Fibroblast of upper back skin (primary cell): ENCODE measurements at regions not wholly inside any gene's neighbourhood (a gene's known extent, or its start where the extent isn't known, plus 50 kb on each side); places are given as distances from the start of the nearest gene placed in this dataset.
A peak's percentile ranks its signal among the peaks of the same experiment; 100 is the strongest.

Experiments
- DNase-seq: peaks from one replicate; pipeline ENCODE4 v3.0.0-alpha.2; 2013

DNA sequence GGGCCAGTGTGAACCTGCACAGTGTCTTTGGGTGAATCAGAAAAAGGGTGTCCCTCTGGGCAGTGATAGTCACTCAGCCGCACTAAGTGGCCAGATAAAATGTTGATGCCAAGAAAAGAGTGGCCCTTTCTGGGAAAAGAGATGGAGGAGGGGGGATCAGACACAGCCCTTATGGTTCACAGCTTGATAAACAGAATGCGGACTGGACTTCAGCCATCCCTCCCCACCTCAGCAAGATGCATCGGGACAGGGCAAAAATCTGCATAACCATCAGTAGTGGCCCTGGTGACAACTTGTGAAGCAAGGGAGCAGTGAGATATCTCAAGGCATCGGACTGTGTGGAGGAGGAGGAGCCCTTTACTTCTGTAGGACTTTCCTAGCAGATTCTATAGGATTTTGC, 353.8 kb upstream of the PLXNA2 start:
- DNase-seq = no peak

DNA sequence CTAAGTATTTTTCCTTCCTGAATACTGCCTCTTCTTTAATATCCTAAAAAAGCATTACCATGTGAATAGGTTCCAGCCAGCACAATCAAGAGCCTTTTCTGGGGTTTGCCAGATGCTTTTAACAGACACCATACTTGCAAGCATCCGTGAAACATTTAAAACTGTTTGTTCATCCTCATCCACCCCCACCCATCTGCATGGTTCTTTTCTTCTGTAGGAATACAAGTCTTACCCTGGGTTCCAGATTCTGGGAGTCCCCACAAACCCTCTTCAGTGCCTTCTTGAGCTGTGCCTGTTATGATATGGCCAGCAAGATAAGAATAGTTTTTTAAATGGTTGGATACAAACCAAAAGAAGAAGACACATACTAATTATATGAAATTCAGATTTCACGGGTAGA, 354.9 kb upstream of the PLXNA2 start:
- DNase-seq = no peak

DNA sequence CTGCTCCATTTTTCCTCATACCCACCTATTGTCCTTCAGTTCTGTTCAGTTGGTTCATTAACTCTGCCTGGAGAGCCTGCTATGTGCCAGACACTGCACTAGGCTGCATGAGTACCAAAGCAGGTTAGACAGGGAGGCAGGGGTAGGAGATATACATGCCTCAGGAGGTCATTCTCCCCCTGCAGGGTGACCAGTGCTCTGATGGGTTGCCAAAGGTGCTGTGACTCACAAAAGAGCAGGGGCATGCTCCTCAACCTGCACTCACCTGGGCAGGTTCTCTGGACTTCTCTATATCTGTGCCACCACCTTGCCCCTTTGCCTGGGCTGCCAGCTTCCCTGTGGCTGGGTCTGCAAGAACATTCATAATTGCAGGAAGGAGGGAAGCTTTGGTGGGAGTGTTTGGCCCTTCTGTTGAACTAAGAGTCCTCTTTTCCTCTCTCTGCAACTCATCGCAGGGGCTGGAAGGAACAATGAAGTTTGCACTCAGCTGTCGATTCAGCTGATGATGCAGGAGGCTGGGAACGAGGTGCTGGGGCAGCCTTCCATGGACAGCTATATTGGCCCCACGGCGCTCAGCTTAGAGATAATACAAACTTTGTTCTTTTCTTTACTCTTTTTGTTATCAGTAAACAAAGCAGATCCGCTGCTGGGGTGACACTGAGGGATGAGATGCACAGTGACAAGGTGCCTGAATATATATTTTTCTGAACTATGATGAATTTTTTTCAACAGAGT, 356.4 kb upstream of the PLXNA2 start:
- no peak for DNase-seq

DNA sequence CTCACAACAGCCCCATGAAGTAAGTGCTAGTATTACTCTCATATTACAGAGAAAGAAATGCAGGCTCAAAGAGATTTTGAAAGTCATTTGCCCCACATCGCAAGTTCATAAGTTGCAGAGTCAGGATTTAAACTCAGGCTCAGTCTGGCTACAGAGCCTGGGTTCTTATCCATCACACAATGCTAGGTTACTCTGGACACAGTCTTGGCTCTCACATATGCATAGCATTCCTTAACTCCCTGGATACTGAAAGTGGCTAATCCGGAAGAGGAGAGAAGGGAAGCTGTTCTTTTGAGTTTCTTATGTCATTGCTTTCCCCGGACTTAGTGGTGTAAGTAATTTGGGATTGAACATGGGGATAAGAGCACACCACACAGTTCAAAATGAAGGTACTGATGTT, 357.4 kb upstream of the PLXNA2 start:
- DNase-seq = peak; percentile 56

DNA sequence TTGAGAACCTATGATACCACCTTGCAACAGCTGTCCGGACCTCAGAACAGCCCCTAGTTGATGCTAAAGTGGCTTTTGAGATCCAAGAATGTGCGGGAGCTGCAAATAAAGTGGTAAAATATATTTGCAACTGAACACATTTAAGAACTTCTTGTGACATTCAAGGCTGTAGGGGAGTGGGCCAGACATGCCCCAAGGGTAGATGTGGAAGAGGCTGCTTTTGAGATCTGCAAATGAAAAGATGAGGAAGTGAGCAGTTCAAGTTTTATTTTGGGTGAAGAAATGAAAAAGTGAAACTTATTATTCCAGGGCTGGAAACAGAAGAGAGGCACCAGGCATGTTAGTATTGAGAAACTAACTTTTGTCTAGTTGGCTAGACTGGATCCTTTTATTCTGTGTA, 359.5 kb upstream of the PLXNA2 start:
- DNase-seq = no peak

DNA sequence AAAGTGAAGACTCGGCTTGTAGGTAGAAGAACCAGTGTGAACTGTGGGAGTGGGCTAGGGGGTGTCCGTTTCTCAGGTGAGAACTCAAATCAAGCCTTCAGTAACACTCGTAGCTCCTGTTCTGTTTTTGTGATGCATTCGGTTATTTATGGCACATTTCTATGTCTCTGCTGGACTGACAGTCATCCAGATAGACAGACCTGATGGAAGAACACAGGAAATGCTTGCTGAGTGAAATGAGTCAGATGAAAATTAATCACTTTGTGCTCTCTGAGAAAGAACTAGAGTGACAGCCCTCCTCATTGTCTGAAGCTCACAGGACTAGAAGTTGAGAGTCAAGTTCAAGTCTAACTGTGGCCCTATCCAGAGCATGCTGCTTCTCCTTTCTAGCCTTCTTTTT, 360.1 kb upstream of the PLXNA2 start:
- DNase-seq = peak; percentile 66

DNA sequence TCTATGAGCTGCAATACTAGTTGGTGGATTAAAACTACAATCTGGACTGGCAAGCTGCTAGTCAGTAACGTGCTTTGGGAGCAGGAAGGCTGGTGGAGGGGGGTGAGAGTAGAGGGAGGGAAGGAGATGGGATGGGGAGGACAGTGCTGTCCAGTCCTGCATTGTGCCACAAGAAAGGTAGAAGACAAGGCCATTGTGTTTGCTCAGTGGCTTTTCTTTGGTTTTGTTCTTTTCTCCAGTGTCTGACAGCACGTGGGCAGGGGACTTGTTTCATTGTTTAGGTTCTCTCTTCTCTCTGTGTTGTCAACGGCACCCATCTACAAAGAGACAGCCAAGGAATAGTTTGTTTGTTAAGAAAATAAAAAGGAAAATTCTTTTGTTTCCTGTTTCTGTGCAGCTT, 362.8 kb upstream of the PLXNA2 start:
- no peak for DNase-seq

DNA sequence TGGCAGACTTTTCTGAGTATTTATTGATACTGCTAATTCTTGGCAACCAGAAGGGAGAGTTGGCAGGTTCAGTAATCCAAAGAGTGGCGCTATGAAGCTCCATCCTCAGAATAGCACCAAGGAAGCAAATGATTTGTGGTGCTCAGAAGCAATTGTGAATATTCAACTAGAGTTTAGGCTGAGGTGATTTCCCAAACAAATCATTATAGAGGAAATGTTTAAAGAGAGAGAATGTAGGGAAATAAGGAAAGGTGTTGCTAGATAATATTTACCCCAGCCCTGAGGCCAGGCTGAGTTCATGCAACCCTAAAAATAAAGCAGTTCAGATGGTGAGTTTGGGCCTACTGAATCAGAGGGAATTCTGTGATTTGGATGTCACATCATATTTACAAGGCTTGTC, 363.4 kb upstream of the PLXNA2 start:
- no peak for DNase-seq

DNA sequence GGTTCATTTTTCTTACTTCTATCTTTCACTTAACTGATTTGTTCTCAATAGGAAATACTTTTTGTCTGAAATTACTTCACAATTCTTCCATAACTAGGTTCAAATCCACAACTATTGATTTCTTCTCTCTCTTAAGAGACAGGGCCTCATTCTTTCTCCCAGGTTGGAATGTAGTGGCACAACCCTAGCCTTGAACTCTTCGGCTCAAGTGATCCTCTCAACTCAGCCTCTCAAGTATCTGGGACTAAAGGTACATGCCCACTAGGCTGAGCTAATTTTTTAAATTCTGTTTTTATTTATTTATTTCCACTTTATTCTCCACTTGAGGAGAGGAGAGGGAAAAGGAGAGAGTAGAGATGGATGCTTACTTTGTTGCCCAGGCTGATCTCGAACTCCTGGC, 370.4 kb upstream of the PLXNA2 start:
- DNase-seq = no peak

DNA sequence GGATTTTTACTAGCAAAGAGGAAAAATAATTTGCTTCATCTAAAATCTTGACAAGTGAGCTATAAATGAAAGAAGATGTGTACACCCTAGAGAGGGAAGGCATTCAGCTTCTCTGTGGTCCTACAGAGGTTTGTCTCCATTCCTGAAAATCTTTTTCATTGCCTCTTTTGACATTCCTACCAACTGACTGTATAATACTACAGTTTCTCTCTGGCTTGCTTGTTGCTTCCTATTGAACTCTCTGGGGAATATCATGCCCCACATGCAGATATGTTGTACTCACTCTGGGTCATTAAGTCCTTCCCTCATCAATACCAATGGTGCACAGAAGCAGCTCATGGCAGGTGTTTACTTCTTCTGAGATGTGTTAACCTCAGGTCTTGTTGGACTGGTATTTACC, 371.2 kb upstream of the PLXNA2 start:
- peak; percentile 69 for DNase-seq

DNA sequence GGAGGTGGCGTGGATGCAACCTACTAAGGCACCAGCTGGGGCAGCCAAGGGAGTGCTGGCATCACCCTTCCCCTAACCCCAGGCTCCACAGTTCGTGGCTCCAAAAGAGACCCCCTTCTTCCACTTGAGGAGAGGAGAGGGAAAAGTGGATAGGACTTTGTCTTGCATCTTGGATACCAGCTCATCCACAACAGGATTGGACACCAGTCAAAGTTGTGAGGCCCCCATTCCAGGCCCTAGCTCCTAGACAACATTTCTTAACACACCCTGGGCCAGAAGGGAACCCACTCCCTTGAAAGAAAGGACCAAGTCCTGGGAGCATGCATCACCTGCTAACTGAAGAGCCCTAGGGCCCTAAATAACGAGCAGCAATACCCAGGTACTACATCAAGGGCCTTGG, 372.6 kb upstream of the PLXNA2 start:
- no peak for DNase-seq

DNA sequence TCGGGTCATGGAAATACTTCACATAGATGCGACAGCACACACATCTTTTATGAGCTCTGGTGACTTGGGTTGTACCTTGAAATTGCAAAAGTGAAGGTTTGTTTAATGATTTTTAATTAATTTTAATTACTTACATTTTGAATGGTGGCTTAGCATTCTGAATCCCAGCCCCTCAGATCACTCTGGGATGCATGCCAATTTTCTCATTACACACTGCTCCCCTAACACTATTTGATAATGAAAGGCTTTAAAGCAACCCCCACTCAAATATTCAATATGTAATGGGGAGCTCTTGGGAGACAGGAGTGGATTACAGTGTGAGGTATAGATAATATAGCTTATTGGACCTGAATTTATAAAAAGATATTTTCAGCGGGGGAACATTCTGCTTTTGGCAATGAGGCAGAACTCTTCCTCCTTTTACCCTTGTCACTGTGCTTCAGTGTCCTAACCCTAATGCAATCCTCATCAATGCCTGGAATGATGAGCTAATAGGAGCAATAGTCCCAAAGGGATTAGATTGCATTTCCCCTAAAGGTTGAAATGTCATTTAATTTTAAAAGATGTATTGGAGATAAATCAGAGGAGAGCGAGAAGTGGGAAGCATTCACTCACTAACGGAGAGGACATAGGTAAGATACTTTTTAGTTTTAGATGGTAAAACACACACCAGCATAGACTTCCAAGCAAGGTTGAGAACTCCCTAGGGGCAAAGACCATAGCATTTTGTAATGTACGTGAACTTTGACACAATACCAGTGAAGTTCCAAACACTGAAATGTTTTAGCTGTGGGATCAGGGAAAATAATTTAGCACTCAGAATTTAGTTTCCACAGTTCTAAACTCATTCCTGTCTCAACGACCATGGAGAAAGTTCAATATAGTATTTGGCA, 384.1 kb upstream of the PLXNA2 start:
- DNase-seq = no peak

DNA sequence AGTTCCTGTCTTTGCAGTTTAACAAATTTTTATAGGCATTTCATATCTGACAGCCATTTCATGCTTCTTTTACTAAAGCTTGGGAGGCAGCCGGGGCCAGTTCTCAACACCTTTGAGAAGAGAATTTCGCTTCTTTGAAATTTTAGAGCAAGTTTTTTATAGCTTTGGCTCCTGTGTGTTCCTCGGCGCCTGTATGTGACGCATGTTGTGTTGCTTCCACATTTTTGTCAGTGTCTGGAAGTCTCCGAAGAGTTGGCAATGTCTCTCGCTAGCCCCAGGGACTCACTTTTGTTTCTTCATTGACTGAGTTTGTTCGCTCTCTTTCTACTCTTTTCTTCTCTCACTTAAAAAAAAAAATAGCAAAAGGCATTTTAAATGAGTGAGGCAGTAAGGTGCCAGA, 386.9 kb upstream of the PLXNA2 start:
- no peak for DNase-seq

DNA sequence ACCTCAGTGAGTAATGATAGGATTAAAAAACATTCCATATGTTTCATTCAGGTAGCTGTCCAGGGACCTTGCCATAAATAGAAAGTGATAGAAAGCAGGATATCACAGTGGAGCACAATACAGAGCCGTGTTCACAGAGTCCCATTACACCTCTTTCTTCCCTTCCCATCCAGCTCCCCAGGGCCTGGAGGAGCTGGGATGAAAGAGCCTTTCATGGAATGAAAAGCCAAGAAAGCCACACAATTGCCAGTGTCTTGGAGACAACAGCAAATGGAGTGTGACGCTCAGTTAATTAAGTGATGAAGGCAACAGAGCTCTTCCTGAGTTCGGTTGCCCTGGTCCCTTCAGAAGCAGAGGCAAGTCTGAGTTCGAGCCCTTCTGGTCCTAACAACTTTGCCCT, 387.3 kb upstream of the PLXNA2 start:
- no peak for DNase-seq

DNA sequence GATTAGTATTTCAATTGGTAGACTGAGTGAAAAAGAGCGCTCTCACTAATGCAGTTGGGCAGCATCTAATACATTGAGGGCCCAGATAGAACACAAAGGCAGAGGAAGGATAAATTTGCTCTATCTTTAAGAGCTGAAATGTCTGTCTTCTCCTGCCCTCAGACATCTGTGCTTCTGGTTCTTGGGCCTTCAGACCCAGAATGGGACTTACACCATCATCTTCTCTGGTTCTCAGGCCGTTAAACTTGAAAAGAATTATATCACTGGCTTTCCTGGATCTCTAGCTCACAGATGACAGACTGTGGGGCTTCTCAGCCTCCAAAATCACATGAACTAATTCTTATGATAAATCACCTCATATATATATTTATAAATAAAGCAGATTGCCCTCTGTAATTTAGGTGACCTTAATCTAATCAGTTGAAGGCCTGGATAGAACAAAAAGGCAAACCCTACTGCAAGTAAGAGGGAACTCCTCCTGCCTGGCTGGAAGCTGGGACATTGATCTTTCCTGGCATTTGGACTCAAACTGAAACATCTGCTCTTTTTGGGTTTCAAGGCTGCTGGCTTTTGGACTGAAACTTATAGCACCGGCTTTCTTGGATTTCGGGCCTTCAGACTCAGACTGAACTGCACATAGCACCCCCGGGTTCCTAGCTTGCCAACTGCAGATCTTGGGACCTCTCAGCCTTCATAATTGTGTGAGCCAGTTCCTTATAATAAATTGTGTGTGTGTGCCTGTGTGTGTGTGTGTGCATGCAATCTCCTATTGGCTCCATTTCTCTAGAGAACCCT, 390.4 kb upstream of the PLXNA2 start:
- no peak for DNase-seq

DNA sequence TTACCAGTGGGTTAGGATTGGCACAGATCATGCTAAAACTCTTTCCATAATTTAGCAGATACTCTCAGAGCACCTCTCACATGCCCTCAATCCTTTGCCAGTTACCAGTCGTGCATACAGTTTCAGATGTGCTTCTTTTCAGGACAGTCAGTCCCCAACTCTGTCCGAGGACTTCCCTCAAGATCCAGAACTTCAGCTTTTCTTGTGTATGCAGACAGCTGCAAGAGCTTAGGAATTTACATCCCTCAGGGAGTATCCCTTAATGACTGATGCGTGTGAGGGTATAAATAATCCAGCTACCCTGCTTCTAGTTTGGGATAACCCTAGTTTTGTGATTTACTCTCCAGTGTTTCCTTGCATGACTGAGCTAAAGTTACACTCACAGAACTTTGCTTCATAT, 393.0 kb upstream of the PLXNA2 start:
- DNase-seq = no peak

DNA sequence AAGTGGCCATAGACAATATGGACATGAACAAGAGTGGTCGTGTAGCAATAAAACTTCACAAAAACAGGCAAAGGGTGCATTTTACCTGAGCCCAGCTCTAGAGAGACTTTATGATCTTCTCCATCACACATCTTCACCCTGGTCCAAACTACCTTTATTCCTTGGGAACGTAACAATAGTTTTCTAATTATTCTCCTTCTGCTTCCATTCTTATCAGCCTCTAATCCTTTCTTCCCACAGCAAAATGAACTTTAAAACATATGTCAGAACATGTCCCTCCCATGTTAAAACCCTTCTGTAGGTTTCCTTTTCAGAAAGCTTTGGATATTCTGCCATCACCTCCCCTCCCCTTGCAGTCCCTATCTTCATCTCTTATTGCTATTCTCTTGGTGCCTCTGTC, 395.2 kb upstream of the PLXNA2 start:
- DNase-seq = no peak

DNA sequence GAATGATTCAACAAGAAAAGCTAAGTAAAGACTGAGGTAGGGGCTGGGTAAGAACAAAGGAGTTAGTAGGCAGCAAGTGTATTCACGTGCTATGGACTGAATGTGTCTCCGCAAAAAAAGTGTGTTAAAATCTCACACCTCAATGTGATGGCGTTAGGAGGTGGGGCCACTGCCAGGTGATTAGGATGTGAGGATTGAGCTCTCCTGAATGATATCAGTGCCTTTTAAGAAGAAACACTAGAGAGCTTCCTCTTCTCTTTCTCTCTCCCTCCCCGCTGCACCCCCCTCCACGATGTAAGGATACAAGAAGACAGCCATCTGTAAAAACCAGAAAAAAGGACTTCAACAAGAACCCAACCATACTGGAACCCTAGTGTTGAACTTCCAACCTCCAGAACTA, 396.1 kb upstream of the PLXNA2 start:
- DNase-seq = no peak

DNA sequence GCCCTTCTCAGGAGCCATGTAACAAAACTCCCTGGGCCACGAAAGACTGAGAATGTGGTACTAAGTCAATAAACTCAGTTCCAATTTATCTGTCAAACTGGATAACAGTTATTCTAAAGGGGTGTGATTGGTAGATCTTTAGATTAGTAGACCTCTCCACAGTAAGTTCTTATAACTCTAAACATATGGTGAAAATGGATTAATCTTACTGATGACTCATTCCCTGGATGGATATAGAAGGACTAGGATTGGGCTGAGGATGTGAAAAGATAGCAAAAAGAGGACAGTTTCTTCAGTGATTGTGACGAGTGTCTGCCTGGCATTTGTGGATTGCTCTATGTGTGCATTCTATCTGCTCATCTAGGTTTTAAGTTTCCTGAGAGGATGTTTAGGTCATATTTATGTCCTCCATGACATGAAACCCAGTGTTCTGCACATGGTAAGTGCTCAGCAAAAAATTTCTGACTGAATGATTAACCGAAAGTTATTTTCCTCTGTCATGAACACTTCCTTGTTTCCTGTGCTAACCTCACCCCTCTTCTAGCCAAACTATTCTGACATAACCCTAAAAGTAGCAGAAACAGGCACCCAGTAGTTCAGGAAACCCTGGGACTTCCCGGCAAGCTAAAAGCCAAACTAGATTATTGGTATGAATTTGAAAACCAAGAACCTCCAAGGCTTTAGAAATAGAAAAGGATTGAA, 397.5 kb upstream of the PLXNA2 start:
- peak; percentile 12 for DNase-seq

DNA sequence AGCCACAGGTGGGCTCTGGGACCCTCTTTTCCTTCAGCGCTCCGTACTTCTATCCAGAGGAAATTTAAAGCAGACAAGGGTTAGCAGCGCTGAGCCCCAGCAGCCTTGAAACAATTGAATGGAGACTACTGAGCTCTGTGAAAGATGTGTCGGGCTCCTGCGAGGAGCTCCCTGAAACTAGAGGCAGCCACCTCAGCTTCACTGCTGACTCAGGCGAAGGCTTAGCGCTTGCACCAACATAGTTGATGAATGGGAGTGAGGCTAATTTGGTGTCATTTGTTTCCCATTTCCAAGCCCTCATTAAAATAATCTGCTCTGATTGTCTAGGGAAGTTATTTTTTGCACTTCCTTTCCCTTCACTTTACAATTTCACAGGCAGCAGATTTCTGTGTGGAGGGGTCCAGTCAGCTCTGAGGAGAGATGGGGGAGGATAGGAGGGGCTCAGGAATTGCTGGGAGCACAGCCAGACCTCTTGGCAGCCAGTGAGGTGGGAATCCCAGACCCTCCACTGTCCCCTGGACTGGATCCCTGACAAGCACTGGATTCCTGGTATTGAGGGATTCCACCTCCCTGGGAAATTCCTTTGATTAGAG, 398.9 kb upstream of the PLXNA2 start:
- DNase-seq = peak; percentile 4

DNA sequence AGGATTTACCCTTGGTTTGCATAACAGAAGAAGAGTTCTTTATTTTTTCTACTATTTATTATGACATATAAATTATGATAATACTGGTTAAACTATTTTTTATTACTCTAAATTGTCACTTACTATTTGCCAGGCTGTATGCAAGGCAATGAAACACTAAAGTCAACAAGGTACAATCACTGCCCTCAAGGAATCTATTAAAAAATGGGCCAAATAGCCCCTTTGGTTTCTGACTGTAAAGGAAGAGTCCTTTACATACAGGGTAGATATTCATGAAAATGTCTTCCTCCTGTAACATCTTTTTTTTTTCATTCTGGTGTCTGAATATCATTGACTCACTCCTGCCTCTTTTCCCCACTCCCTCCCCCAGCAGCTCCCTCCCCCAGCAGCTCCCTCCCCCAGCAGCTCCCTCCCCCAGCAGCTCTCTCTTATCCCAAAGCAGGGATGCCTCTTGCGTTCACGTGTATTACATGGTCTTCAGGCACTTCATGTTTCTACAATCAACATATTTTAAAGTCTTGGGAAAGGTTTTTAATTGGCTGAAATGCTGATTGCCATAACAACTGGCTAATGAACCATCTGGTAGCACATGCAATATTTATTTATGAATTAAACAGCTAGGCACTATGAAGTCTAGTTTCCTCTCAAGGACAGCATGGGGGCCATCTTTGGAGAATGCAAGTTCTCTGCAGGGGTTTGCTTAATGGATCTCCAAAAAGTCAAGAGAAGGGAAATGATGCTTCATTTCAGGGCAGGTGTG, 400.4 kb upstream of the PLXNA2 start:
- no peak for DNase-seq

DNA sequence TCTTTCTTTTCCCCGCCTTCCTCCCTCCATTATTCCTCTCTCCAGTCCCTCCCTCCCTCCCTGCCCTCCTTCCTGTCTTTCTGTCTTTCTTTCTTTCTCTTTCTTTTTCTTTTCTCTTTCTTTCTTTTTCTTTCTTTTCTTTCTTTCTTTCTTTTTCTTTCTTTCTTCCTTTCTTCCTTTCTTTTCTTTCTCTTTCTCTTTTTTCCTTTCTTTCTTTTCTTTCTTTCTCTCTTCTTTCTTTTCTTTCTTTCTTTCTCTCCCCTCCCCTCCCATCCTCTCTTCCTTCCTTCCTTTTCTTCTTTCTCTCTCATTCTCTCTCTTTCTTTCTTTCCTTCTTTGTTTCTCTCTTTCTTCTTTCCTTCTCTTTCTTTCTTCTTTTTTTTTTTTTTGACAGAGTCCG, 402.2 kb upstream of the PLXNA2 start:
- DNase-seq = no peak
